ENCODE measurements at regions not wholly inside any gene's neighbourhood (a gene's known extent, or its start where the extent isn't known, plus 50 kb on each side); places are given as distances from the start of the nearest gene placed in this dataset.

- Histone ChIP-seq H3K9me3 (no peaks in the 10 kb centered on the region), H3K79me2 (ENCODE audit: insufficient read depth) (no peaks in the 10 kb centered on the region), H3F3A (replicated peaks; ENCODE audit: insufficient read depth) (no peaks in the 10 kb centered on the region), H3K4me3 (ENCODE audit: low read depth in 2 of 2, low read length in 1 of 2) (no peak overlapping the region), H3K4me1 (ENCODE audit: control insufficient read depth in 1 of 2, insufficient read depth in 2 of 2, low read depth in 1 of 2, low read length in 1 of 2) (peaks cover 0 to 6% of the 10 kb centered on the region in 2 experiments; a peak in 1 of 4 replicates), H4K20me1 (ENCODE audit: insufficient read depth) (no peaks in the 10 kb centered on the region), H3K27me3 (ENCODE audit: insufficient read depth) (no peaks in the 10 kb centered on the region), H3K4me2 (no peak overlapping the region), H3K9ac (no peak overlapping the region), H3K9me2 (no peaks in the 10 kb centered on the region), H3K36me3 (replicated peaks in 1 of 2; ENCODE audit: control insufficient read depth in 1 of 2, insufficient read depth in 2 of 2, low read length in 1 of 2) (no peaks in the 10 kb centered on the region), H3K27ac (ENCODE audit: low read depth in 2 of 2, low read length in 1 of 2) (no peak overlapping the region), H2AFZ (ENCODE audit: low read depth) (no peak overlapping the region)
- ChIA-PET POLR2A (no interaction called here), CTCF (no interaction called here)
- no peak for TF ChIP-seq SMC3 (IDR thresholded peaks at IDR 0.05; ENCODE audit: low read depth, low read length)
- TF ChIP-seq EZH2phosphoT487 (IDR thresholded peaks at IDR 0.05; ENCODE audit: borderline replicate concordance, low read depth) = no peak
- no peak for TF ChIP-seq GATA2 (CRISPR knock-in tag; IDR thresholded peaks at IDR 0.05)
- no peak for TF ChIP-seq MEF2A (IDR thresholded peaks at IDR 0.05; ENCODE audit: borderline replicate concordance, low read depth)
- TF ChIP-seq RXRA (IDR thresholded peaks at IDR 0.05; ENCODE audit: borderline replicate concordance, low read depth) = no peak
- no peak for TF ChIP-seq GABPA (IDR thresholded peaks at IDR 0.05; ENCODE audit: low read depth)
- no peak for TF ChIP-seq MXI1 (IDR thresholded peaks at IDR 0.05; ENCODE audit: low read depth, low read length)
- TF ChIP-seq USF2 (IDR thresholded peaks at IDR 0.05; ENCODE audit: borderline replicate concordance, low read depth, low read length) = no peak
- no peak for TF ChIP-seq TAF1 (IDR thresholded peaks at IDR 0.05; ENCODE audit: borderline replicate concordance, low read depth, low read length)
- no peak for TF ChIP-seq NFIC (IDR thresholded peaks at IDR 0.05; ENCODE audit: borderline replicate concordance)
- WGBS (ENCODE audit: low lambda C conversion rate) = 41% methylated on average over 3 of the region's 3 CpGs
- DNase-seq = no peak
These were observed 220.8 kb downstream of the DIRAS2 start for GRCh38 chr9:90421786-90422185.

- peaks cover 0 to 6% of the 10 kb centered on the region in 2 experiments; a peak in 1 of 4 replicates for H3K4me1 ChIP-seq (ENCODE audit: control insufficient read depth in 1 of 2, insufficient read depth in 2 of 2, low read depth in 1 of 2, low read length in 1 of 2)
- H3K9me3 ChIP-seq = no peaks in the 10 kb centered on the region
- H3K9me2 ChIP-seq = no peaks in the 10 kb centered on the region
- no peaks in the 10 kb centered on the region for H3F3A ChIP-seq (replicated peaks; ENCODE audit: insufficient read depth)
- no peak overlapping the region for H3K4me2 ChIP-seq
- H2AFZ ChIP-seq (ENCODE audit: low read depth) = no peak overlapping the region
- H3K79me2 ChIP-seq (ENCODE audit: insufficient read depth) = no peaks in the 10 kb centered on the region
- CTCF ChIA-PET = no interaction called here
- TF ChIP-seq USF2 (IDR thresholded peaks at IDR 0.05; ENCODE audit: borderline replicate concordance, low read depth, low read length) (no peak), USF1 (IDR thresholded peaks at IDR 0.05; ENCODE audit: borderline replicate concordance, low read depth) (no peak), SIN3A (IDR thresholded peaks at IDR 0.05; ENCODE audit: borderline replicate concordance, low read depth, low read length) (no peak), TAF1 (IDR thresholded peaks at IDR 0.05; ENCODE audit: borderline replicate concordance, low read depth, low read length) (no peak), CTCF (IDR thresholded peaks at IDR 0.05) (no peak), NFIC (IDR thresholded peaks at IDR 0.05; ENCODE audit: borderline replicate concordance) (no peak), GATA2 (CRISPR knock-in tag; IDR thresholded peaks at IDR 0.05) (no peak), RAD21 (IDR thresholded peaks at IDR 0.05; ENCODE audit: low read length) (no peak), EP300 (IDR thresholded peaks at IDR 0.05; ENCODE audit: borderline replicate concordance in 1 of 2, low read depth in 1 of 2, low read length in 1 of 2) (no peak)
- H3K27ac ChIP-seq (ENCODE audit: low read depth in 2 of 2, low read length in 1 of 2) = no peak overlapping the region
- POLR2A ChIA-PET = no interaction called here
- no peaks in the 10 kb centered on the region for H3K27me3 ChIP-seq (ENCODE audit: insufficient read depth)
- no peak overlapping the region for H3K4me3 ChIP-seq (ENCODE audit: low read depth in 2 of 2, low read length in 1 of 2)
- WGBS (ENCODE audit: low lambda C conversion rate) = 23% methylated on average over 8 of the region's 10 CpGs
- no peaks in the 10 kb centered on the region for H4K20me1 ChIP-seq (ENCODE audit: insufficient read depth)
- no peaks in the 10 kb centered on the region for H3K36me3 ChIP-seq (replicated peaks in 1 of 2; ENCODE audit: control insufficient read depth in 1 of 2, insufficient read depth in 2 of 2, low read length in 1 of 2)
- DNase-seq = no peak
- H3K9ac ChIP-seq = no peak overlapping the region
These were observed 218.9 kb downstream of the DIRAS2 start for GRCh38 chr9:90423661-90424193.

Measured in SK-N-SH (cell line).